OCI-LY3 (cell line): ENCODE measurements at regions not wholly inside any gene's neighbourhood (a gene's known extent, or its start where the extent isn't known, plus 50 kb on each side); places are given as distances from the start of the nearest gene placed in this dataset.

Experiments
- CTCF ChIP-seq: fragments of 200-600, 300-600 bp; sonication (generic); IDR thresholded peaks from 2 replicates; pipeline ENCODE4 v1.5.1; 2014; ENCODE audit warnings: antibody characterized with exemption, low read length, low read depth
- EZH2phosphoT487 ChIP-seq: fragments of 200-600 bp; shearing (Covaris generic); IDR thresholded peaks from 2 replicates; pipeline ENCODE4 v1.6.1; 2018; ENCODE audit warnings: antibody characterized with exemption, mixed run types, low read depth

- TF ChIP-seq CTCF (no peak), EZH2phosphoT487 (no peak)
Observed at GRCh38 chr20:24395151-24395550, 74.3 kb upstream of the SYNDIG1 start.
